ENCODE measurements at regions not wholly inside any gene's neighbourhood (a gene's known extent, or its start where the extent isn't known, plus 50 kb on each side); places are given as distances from the start of the nearest gene placed in this dataset.

GRCh38 chr7:27399791-27400567 is 157.4 kb downstream of the EVX1 start (continued):
- TF ChIP-seq ARID4B (CRISPR knock-in tag; IDR thresholded peaks at IDR 0.05; ENCODE audit: borderline replicate concordance) (no peak), IRF1 (CRISPR knock-in tag; IDR thresholded peaks at IDR 0.05) (no peak), NR3C1 (CRISPR knock-in tag; conservative IDR thresholded peaks at IDR 0.05; ENCODE audit: low read depth) (no peak), TEAD4 (CRISPR knock-in tag; IDR thresholded peaks at IDR 0.05) (no peak), AR (CRISPR knock-in tag; IDR thresholded peaks at IDR 0.05) (no peak), ZNF138 (CRISPR knock-in tag; conservative IDR thresholded peaks at IDR 0.05) (no peak), E2F4 (CRISPR knock-in tag; IDR thresholded peaks at IDR 0.05; ENCODE audit: borderline replicate concordance, low read depth) (no peak)

- H3K27ac Mint-ChIP-seq, result no peak overlapping the region
- H3K9me3 Mint-ChIP-seq, result peaks cover 9% of the 10 kb centered on the region
- no peak overlapping the region for H3K4me3 Mint-ChIP-seq
- ChIA-PET CTCF (no interaction called here), POLR2A (no interaction called here)
- TF ChIP-seq CBFB (CRISPR knock-in tag; IDR thresholded peaks at IDR 0.05; ENCODE audit: low read depth) (no peak), TEAD4 (CRISPR knock-in tag; IDR thresholded peaks at IDR 0.05) (no peak), CDX4 (CRISPR knock-in tag; IDR thresholded peaks at IDR 0.05; ENCODE audit: borderline replicate concordance) (no peak), OVOL2 (CRISPR knock-in tag; IDR thresholded peaks at IDR 0.05; ENCODE audit: borderline replicate concordance) (no peak), ZNF512 (CRISPR knock-in tag; IDR thresholded peaks at IDR 0.05; ENCODE audit: borderline replicate concordance) (no peak), ZBTB43 (CRISPR knock-in tag; IDR thresholded peaks at IDR 0.05) (no peak), ZNF416 (CRISPR knock-in tag; IDR thresholded peaks at IDR 0.05) (no peak), CREM (CRISPR knock-in tag; IDR thresholded peaks at IDR 0.05) (no peak)
- DNase-seq (ENCODE audit: low spot score), result no peak
- no peaks in the 10 kb centered on the region; the same call in 1 of the 2 replicates for H3K27me3 Mint-ChIP-seq (ENCODE audit: low read depth)
- peaks cover 10% of the 10 kb centered on the region for H3K4me1 Mint-ChIP-seq
- ATAC-seq, result no peak
- no peaks in the 10 kb centered on the region for H3K36me3 Mint-ChIP-seq
Observed at GRCh38 chr7:27405780-27406179, 163.2 kb downstream of the EVX1 start.

All from WTC11 (cell line).